ENCODE measurements at regions not wholly inside any gene's neighbourhood (a gene's known extent, or its start where the extent isn't known, plus 50 kb on each side); places are given as distances from the start of the nearest gene placed in this dataset.

DNA sequence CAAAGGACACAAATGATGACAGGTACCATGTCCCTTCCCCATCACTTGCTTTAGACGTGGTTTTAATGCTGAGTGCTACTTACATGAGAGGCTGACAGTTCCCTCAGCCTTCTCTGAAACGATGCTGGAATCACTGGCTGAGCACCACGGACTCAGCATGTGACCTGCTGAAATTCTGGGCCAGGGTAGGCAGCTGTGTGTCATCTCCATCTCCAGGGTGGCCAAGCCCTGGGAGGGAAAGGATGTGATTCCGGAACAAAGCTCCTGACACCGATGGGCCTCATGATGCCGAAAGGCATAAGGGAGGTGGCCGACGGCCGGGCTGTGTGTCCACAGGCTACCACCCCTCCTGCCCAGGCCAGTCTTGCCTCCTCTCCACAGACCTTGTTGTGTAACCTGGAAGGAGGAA lies 184.3 kb upstream of the CST7 start:
- peaks cover 5% of the 10 kb centered on the region for H3K9me3 Mint-ChIP-seq
- TF ChIP-seq, protein P1, sequence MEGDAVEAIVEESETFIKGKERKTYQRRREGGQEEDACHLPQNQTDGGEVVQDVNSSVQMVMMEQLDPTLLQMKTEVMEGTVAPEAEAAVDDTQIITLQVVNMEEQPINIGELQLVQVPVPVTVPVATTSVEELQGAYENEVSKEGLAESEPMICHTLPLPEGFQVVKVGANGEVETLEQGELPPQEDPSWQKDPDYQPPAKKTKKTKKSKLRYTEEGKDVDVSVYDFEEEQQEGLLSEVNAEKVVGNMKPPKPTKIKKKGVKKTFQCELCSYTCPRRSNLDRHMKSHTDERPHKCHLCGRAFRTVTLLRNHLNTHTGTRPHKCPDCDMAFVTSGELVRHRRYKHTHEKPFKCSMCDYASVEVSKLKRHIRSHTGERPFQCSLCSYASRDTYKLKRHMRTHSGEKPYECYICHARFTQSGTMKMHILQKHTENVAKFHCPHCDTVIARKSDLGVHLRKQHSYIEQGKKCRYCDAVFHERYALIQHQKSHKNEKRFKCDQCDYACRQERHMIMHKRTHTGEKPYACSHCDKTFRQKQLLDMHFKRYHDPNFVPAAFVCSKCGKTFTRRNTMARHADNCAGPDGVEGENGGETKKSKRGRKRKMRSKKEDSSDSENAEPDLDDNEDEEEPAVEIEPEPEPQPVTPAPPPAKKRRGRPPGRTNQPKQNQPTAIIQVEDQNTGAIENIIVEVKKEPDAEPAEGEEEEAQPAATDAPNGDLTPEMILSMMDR (IDR thresholded peaks at IDR 0.05), result no peak
- H3K27me3 Mint-ChIP-seq, result peaks cover 4% of the 10 kb centered on the region
- no peak overlapping the region for H3K4me3 Mint-ChIP-seq
- ATAC-seq (ENCODE audit: low read depth), result no peak
- no peak for DNase-seq
- H3K27ac Mint-ChIP-seq, result no peak overlapping the region
- H3K36me3 Mint-ChIP-seq (ENCODE audit: low read depth), result no peaks in the 10 kb centered on the region
- ChIA-PET CTCF (no interaction called here), POLR2A (interaction anchor here (0.5 kb wide), 1 partner anchor 454 kb away, joined by 21 read pairs; no protein-coding TSS in a partner anchor)
- intact Hi-C loops (cut with micrococcal nuclease), result no loop called here
- peaks cover 26% of the 10 kb centered on the region for H3K4me1 Mint-ChIP-seq

- Mint-ChIP-seq H3K4me3 (no peak overlapping the region), H3K27ac (no peak overlapping the region), H3K4me1 (peaks cover 26% of the 10 kb centered on the region), H3K36me3 (ENCODE audit: low read depth) (no peaks in the 10 kb centered on the region), H3K27me3 (peaks cover 4% of the 10 kb centered on the region), H3K9me3 (peaks cover under 1% of the 10 kb centered on the region)
- TF ChIP-seq, protein P1 (IDR thresholded peaks at IDR 0.05), result no peak
- CTCF ChIA-PET, result no interaction called here
- ATAC-seq (ENCODE audit: low read depth) (no peak), DNase-seq (no peak)
- POLR2A ChIA-PET, result no interaction called here
- intact Hi-C loops (cut with micrococcal nuclease), result no loop called here
These were observed 183.5 kb upstream of the CST7 start for GRCh38 chr20:24765316-24766142.

GRCh38 chr20:24766143-24766527 lies 182.9 kb upstream of the CST7 start:
- ATAC-seq (ENCODE audit: low read depth), result no peak
- no peak for DNase-seq
- Mint-ChIP-seq H3K4me1 (peaks cover 27% of the 10 kb centered on the region), H3K27me3 (peaks cover 4% of the 10 kb centered on the region), H3K36me3 (ENCODE audit: low read depth) (no peaks in the 10 kb centered on the region), H3K9me3 (no peaks in the 10 kb centered on the region), H3K4me3 (no peak overlapping the region), H3K27ac (no peak overlapping the region)
- ChIA-PET POLR2A (no interaction called here), CTCF (no interaction called here)
- TF ChIP-seq, protein P1 (IDR thresholded peaks at IDR 0.05), result no peak
- intact Hi-C loops (cut with micrococcal nuclease), result no loop called here

- intact Hi-C loops (cut with micrococcal nuclease), result no loop called here
- Mint-ChIP-seq H3K27ac (no peak overlapping the region), H3K4me1 (peaks cover 32% of the 10 kb centered on the region), H3K4me3 (no peak overlapping the region), H3K27me3 (peaks cover 4% of the 10 kb centered on the region), H3K9me3 (no peaks in the 10 kb centered on the region), H3K36me3 (ENCODE audit: low read depth) (no peaks in the 10 kb centered on the region)
- POLR2A ChIA-PET, result no interaction called here
- CTCF ChIA-PET, result no interaction called here
- no peak for DNase-seq
- TF ChIP-seq, protein P1 (IDR thresholded peaks at IDR 0.05), result no peak
- no peak for ATAC-seq (ENCODE audit: low read depth)
These were observed 182.0 kb upstream of the CST7 start for GRCh38 chr20:24766826-24767622.

DNA sequence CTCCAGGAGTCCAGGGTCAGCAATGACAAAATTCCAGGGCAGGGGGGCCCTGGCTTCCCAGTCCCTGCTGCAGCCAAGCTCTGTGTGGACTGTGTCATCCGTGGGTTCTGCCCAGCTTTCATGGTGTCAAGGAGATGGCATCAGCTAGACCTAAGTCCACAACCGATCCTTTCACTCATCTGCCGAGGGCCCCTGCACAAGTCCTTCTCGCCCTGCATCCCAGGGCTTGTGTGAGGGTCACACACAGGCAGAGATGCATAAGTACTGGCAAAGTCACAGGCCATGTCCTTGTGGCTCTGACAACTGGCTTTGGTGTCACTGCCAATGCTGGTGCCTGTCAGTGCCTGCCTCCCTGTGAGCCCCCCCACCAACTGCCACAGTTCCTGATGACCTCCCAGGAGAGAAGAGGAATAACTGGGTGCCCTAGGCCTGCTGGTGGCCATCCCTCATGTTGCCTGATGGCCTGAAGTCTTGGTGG lies 181.4 kb upstream of the CST7 start:
- Mint-ChIP-seq H3K27me3 (peaks cover 4% of the 10 kb centered on the region), H3K4me3 (no peak overlapping the region), H3K36me3 (ENCODE audit: low read depth) (no peaks in the 10 kb centered on the region), H3K4me1 (peaks cover 32% of the 10 kb centered on the region), H3K9me3 (no peaks in the 10 kb centered on the region), H3K27ac (no peak overlapping the region)
- ChIA-PET CTCF (no interaction called here), POLR2A (no interaction called here)
- intact Hi-C loops (cut with micrococcal nuclease), result no loop called here
- no peak for DNase-seq
- TF ChIP-seq, protein P1 (IDR thresholded peaks at IDR 0.05), result no peak
- ATAC-seq (ENCODE audit: low read depth), result no peak
